GM12878 (cell line): ENCODE measurements at regions not wholly inside any gene's neighbourhood (a gene's known extent, or its start where the extent isn't known, plus 50 kb on each side); places are given as distances from the start of the nearest gene placed in this dataset.

Source experiments
- ATAC-seq: fragments of 200-7000 bp; cut with Tn5 transposase; 3 replicates; pipeline ENCODE4 v1.9.1; 2020; ENCODE audit warnings: mild to moderate bottlenecking, moderate library complexity
- BruUV-seq: library from RNA; stranded (reverse); fragments of 400-500 nt; replicated peaks from 2 replicates; lab custom pipeline; 2021; lab: Mats Ljungman, UMichigan
- CTCF ChIA-PET: fragments of 300-600 bp; sonication (Branson Sonifier 250); formaldehyde crosslinking; extraction: SDS; loops from one replicate; lab custom pipeline; 2021; ENCODE audit warnings: inconsistent platforms; lab: Yijun Ruan, JAX
- POLR2A ChIA-PET: fragments of 350-600 bp; formaldehyde crosslinking; extraction: SDS; loops from one replicate; lab custom pipeline; 2021; ENCODE audit warnings: inconsistent platforms; lab: Charles Lee
- RAD21 ChIA-PET: fragments of 300-600 bp; sonication (Branson Sonifier 250); formaldehyde crosslinking; loops from one replicate; lab custom pipeline; 2023; ENCODE audit warnings: antibody characterized with exemption; ENCODE audit not compliant: unreplicated experiment; lab: Charles Lee
- SMC1A ChIA-PET: fragments of 300-600 bp; sonication (Branson Sonifier 250); formaldehyde crosslinking; loops from one replicate; lab custom pipeline; 2023; ENCODE audit not compliant: unreplicated experiment, uncharacterized antibody; lab: Charles Lee
- DNase-seq: peaks from one replicate; pipeline ENCODE4 v3.0.0-alpha.2; 2011; ENCODE audit warnings: low read depth, low spot score
- FAIRE-seq: peaks from 3 replicates; lab custom pipeline; 2011; peaks lifted over from hg19 to GRCh38; lab: Jason Lieb, UNC
- H2AFZ ChIP-seq: 2 replicates; pipeline ENCODE4 v1.6.0; 2011; ENCODE audit warnings: low read depth, low read length, control low read depth; ENCODE audit not compliant: control insufficient read depth
- H3K27ac ChIP-seq: 2 replicates; pipeline ENCODE4 v1.5.1; 2011; ENCODE audit warnings: control low read depth; ENCODE audit not compliant: control insufficient read depth, insufficient read depth
- H3K27me3 ChIP-seq, 2 experiments: replicated peaks in 1 of 2; 2 replicates each; pipeline versions ENCODE4 v1.6.0 to v1.6.1; 2011; ENCODE audit warnings: low read length in 1 of 2; ENCODE audit not compliant: control insufficient read depth in 2 of 2, insufficient read depth in 2 of 2
- H3K36me3 ChIP-seq, 2 experiments: 2 replicates each; pipeline ENCODE4 v1.5.1; 2011; ENCODE audit warnings: low read length in 1 of 2; ENCODE audit not compliant: control insufficient read depth in 2 of 2, insufficient read depth in 2 of 2
- H3K4me1 ChIP-seq: 2 replicates; pipeline ENCODE4 v1.6.1; 2011; ENCODE audit warnings: mild to moderate bottlenecking, low read length, moderate library complexity, mixed read lengths; ENCODE audit not compliant: control insufficient read depth, insufficient read depth
- H3K4me2 ChIP-seq: 2 replicates; pipeline ENCODE4 v1.6.0; 2011; ENCODE audit warnings: control low read depth; ENCODE audit not compliant: control insufficient read depth, insufficient read depth
- H3K4me3 ChIP-seq: fragments of 200-600 bp; sonication (generic); 2 replicates; pipeline ENCODE4 v1.5.1; 2016
- H3K79me2 ChIP-seq: 2 replicates; pipeline ENCODE4 v1.6.0; 2011; ENCODE audit warnings: low read length; ENCODE audit not compliant: control insufficient read depth, insufficient read depth
- H3K9ac ChIP-seq: 2 replicates; pipeline ENCODE4 v1.8.0; 2011; ENCODE audit warnings: low read length, control low read depth, mixed read lengths; ENCODE audit not compliant: control insufficient read depth, insufficient read depth
- H3K9me3 ChIP-seq: replicated peaks from 3 replicates; pipeline ENCODE4 v1.5.1; 2011; ENCODE audit warnings: mild to moderate bottlenecking, low read length; ENCODE audit not compliant: control insufficient read depth, insufficient read depth
- H4K20me1 ChIP-seq: 2 replicates; pipeline ENCODE4 v1.6.0; 2011; ENCODE audit not compliant: control insufficient read depth, insufficient read depth
- CBX5 ChIP-seq: sonication (generic); IDR thresholded peaks from 2 replicates; pipeline ENCODE4 v1.6.1; 2016; ENCODE audit warnings: low read depth, moderate library complexity, mild to moderate bottlenecking, inconsistent platforms
- CHD4 ChIP-seq: fragments of 200-600 bp; sonication (generic); IDR thresholded peaks from 2 replicates; pipeline ENCODE4 v1.6.1; 2016; ENCODE audit warnings: mild to moderate bottlenecking
- HCFC1 ChIP-seq: fragments of 150-350 bp; IDR thresholded peaks from 2 replicates; pipeline ENCODE4 v1.6.1; 2014; ENCODE audit warnings: low read length
- LARP7 ChIP-seq: fragments of 450-650 bp; IDR thresholded peaks from 2 replicates; pipeline ENCODE4 v1.6.1; 2017; ENCODE audit warnings: mild to moderate bottlenecking
- NFYB ChIP-seq: IDR thresholded peaks from 2 replicates; pipeline ENCODE4 v1.6.1; 2011; ENCODE audit warnings: low read depth, mild to moderate bottlenecking, low read length, improper control_type of control experiment, moderate library complexity; ENCODE audit not compliant: insufficient read depth
- NR2F1 ChIP-seq: fragments of 450-650 bp; conservative IDR thresholded peaks from 2 replicates; pipeline ENCODE4 v1.6.1; 2017; ENCODE audit warnings: mild to moderate bottlenecking
- PML ChIP-seq: IDR thresholded peaks from 2 replicates; pipeline ENCODE4 v1.6.1; 2012; ENCODE audit warnings: low read length, inconsistent platforms
- RCOR1 ChIP-seq: conservative IDR thresholded peaks from 2 replicates; pipeline ENCODE4 v1.6.1; 2012; ENCODE audit warnings: low read depth, low read length, improper control_type of control experiment
- SMAD1 ChIP-seq: fragments of 450-650 bp; IDR thresholded peaks from 2 replicates; pipeline ENCODE4 v1.6.1; 2018; ENCODE audit warnings: mild to moderate bottlenecking, low read depth; ENCODE audit not compliant: partially characterized antibody
- SP1 ChIP-seq: IDR thresholded peaks from one replicate; pipeline ENCODE4 v1.6.1; 2011; ENCODE audit warnings: low read depth, low read length
- STAT1 ChIP-seq: fragments of 450-650 bp; conservative IDR thresholded peaks from 2 replicates; pipeline ENCODE4 v1.6.1; 2014; ENCODE audit warnings: antibody characterized with exemption, mild to moderate bottlenecking
- TCF12 ChIP-seq: IDR thresholded peaks from 2 replicates; pipeline ENCODE4 v1.6.1; 2011; ENCODE audit warnings: low read depth, mild to moderate bottlenecking, low read length
- ZBTB4 ChIP-seq: fragments of 450-650 bp; formaldehyde crosslinking; IDR thresholded peaks from 2 replicates; pipeline ENCODE4 v1.4.0; 2022; ENCODE audit warnings: mild to moderate bottlenecking, moderate library complexity
- WGBS: methylation state at CpG from one replicate; pipeline ENCODE4 v1.1.6; 2016; ENCODE audit warnings: low lambda C conversion rate; ENCODE audit not compliant: insufficient replicate concordance, insufficient coverage; ENCODE audit errors: missing lambda C conversion rate; 5-methylcytosine and 5-hydroxymethylcytosine counted together
- in situ Hi-C: fragments of 300-500 bp; cut with MboI; formaldehyde crosslinking; loops from 9 replicates; pipeline ENCODE4 v1.14.3; 2018; ENCODE audit warnings: mixed read lengths
- intact Hi-C: fragments of 100-400 bp; cut with micrococcal nuclease; formaldehyde crosslinking; loops from one replicate; pipeline ENCODE4 v1.14.2; 2022; ENCODE audit not compliant: unreplicated experiment
- TF ChIP-seq, protein P1 (sequence below), 3 experiments: IDR thresholded peaks in 2 of 3; conservative IDR thresholded peaks in 1 of 3; 2 replicates each; pipeline ENCODE4 v1.5.1; 2011; ENCODE audit warnings: low read depth in 3 of 3, low read length in 3 of 3, mild to moderate bottlenecking in 3 of 3, control low read depth in 2 of 3, moderate library complexity in 2 of 3, inconsistent platforms in 1 of 3, mixed read lengths in 1 of 3; ENCODE audit not compliant: control insufficient read depth in 2 of 3, insufficient read depth in 1 of 3; ENCODE audit errors: extremely low read depth in 1 of 3
- TF ChIP-seq, protein P2 (sequence below): fragments of 450-650 bp; IDR thresholded peaks from 2 replicates; pipeline ENCODE4 v1.6.1; 2017; ENCODE audit warnings: mild to moderate bottlenecking, low read depth, inconsistent platforms; ENCODE audit not compliant: poor library complexity, severe bottlenecking

DNA sequence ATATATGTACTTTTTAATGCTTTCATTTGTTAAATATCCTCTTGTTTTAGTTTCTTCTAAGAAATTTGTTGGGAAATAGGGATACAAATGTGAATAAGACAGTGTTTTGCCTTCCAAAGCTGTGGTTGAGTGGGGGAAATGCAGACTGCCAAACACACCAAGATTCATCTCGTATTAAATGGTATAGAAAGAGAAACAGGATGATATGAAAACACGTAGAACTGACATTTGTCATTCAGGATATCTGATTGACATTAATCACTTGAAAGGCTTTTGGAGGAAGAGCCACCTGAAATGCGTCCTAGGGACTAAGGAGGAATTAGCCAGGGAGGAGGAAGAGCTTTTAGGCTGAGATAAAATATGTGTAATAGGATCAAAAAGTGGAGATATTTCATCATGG is 287.4 kb upstream of the SEMA3C start:
- Histone ChIP-seq H3K27me3 (no peaks in the 10 kb centered on the region), H3K36me3 (no peaks in the 10 kb centered on the region), H3K4me2 (no peak overlapping the region), H3K4me1 (no peaks in the 10 kb centered on the region), H3K9me3 (no peaks in the 10 kb centered on the region), H3K79me2 (no peaks in the 10 kb centered on the region), H2AFZ (no peak overlapping the region), H3K27ac (no peak overlapping the region), H3K9ac (no peak overlapping the region), H3K4me3 (no peak overlapping the region), H4K20me1 (no peaks in the 10 kb centered on the region)
- no TSS peak for BruUV-seq
- intact Hi-C loops = no loop called here
- WGBS = 2% methylated on average over 3 of the region's 3 CpGs
- TF ChIP-seq PML (no peak), ZBTB4 (no peak), NFYB (no peak), CHD4 (no peak), LARP7 (no peak), TCF12 (no peak), NR2F1 (no peak), HCFC1 (no peak), SP1 (no peak), STAT1 (no peak), SMAD1 (no peak), RCOR1 (no peak), CBX5 (no peak)
- TF ChIP-seq, protein P1, sequence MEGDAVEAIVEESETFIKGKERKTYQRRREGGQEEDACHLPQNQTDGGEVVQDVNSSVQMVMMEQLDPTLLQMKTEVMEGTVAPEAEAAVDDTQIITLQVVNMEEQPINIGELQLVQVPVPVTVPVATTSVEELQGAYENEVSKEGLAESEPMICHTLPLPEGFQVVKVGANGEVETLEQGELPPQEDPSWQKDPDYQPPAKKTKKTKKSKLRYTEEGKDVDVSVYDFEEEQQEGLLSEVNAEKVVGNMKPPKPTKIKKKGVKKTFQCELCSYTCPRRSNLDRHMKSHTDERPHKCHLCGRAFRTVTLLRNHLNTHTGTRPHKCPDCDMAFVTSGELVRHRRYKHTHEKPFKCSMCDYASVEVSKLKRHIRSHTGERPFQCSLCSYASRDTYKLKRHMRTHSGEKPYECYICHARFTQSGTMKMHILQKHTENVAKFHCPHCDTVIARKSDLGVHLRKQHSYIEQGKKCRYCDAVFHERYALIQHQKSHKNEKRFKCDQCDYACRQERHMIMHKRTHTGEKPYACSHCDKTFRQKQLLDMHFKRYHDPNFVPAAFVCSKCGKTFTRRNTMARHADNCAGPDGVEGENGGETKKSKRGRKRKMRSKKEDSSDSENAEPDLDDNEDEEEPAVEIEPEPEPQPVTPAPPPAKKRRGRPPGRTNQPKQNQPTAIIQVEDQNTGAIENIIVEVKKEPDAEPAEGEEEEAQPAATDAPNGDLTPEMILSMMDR (IDR thresholded peaks at IDR 0.05 in 2 of 3, conservative IDR thresholded peaks at IDR 0.05 in 1 of 3; ENCODE audit: control insufficient read depth in 2 of 3, extremely low read depth in 1 of 3, insufficient read depth in 1 of 3, low read depth in 3 of 3, low read length in 3 of 3) = no peak
- TF ChIP-seq, protein P2, sequence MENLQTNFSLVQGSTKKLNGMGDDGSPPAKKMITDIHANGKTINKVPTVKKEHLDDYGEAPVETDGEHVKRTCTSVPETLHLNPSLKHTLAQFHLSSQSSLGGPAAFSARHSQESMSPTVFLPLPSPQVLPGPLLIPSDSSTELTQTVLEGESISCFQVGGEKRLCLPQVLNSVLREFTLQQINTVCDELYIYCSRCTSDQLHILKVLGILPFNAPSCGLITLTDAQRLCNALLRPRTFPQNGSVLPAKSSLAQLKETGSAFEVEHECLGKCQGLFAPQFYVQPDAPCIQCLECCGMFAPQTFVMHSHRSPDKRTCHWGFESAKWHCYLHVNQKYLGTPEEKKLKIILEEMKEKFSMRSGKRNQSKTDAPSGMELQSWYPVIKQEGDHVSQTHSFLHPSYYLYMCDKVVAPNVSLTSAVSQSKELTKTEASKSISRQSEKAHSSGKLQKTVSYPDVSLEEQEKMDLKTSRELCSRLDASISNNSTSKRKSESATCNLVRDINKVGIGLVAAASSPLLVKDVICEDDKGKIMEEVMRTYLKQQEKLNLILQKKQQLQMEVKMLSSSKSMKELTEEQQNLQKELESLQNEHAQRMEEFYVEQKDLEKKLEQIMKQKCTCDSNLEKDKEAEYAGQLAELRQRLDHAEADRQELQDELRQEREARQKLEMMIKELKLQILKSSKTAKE = no peak
- ChIA-PET POLR2A (no interaction called here), RAD21 (no interaction called here), SMC1A (no interaction called here), CTCF (no interaction called here)
- DNase-seq = no peak
- no peak for FAIRE-seq
- no peak for ATAC-seq
- in situ Hi-C loops = no loop called here
